ENCODE measurements at regions not wholly inside any gene's neighbourhood (a gene's known extent, or its start where the extent isn't known, plus 50 kb on each side); places are given as distances from the start of the nearest gene placed in this dataset.

GRCh38 chr3:166199491-166199890 lies 362.3 kb upstream of the BCHE start:
- H3K9me3 ChIP-seq (ENCODE audit: low read length) = no peaks in the 10 kb centered on the region
- H3K9ac ChIP-seq (ENCODE audit: low read length) = no peak overlapping the region
- H2AFZ ChIP-seq (ENCODE audit: low read depth, low read length) = no peak overlapping the region

GRCh38 chr3:166195808-166196207 lies 358.6 kb upstream of the BCHE start:
- Histone ChIP-seq H4K20me1 (ENCODE audit: insufficient read depth) (no peaks in the 10 kb centered on the region), H3K27me3 (ENCODE audit: insufficient read depth, low read depth, low read length) (no peaks in the 10 kb centered on the region), H3K27ac (ENCODE audit: low read length) (no peak overlapping the region), H3K4me2 (ENCODE audit: low read length) (no peak overlapping the region), H2AFZ (ENCODE audit: low read depth, low read length) (no peak overlapping the region), H3K9ac (ENCODE audit: low read length) (no peak overlapping the region), H3K4me3 (ENCODE audit: low read length) (no peak overlapping the region), H3K9me3 (ENCODE audit: low read length) (no peaks in the 10 kb centered on the region), H3K36me3 (ENCODE audit: insufficient read depth, low read length) (no peaks in the 10 kb centered on the region), H3K79me2 (replicated peaks; ENCODE audit: insufficient read depth, low read length) (no peaks in the 10 kb centered on the region), H3K9me2 (ENCODE audit: insufficient read depth, low read length) (no peaks in the 10 kb centered on the region), H3F3A (ENCODE audit: insufficient read depth, low read length, poor library complexity, severe bottlenecking) (no peaks in the 10 kb centered on the region)
- TF ChIP-seq CTCF (IDR thresholded peaks at IDR 0.05; ENCODE audit: poor library complexity, severe bottlenecking) (no peak), SMC3 (conservative IDR thresholded peaks at IDR 0.05; ENCODE audit: poor library complexity) (no peak), EZH2 (IDR thresholded peaks at IDR 0.05; ENCODE audit: borderline replicate concordance, insufficient read depth, low read length, poor library complexity, severe bottlenecking) (no peak), TAF1 (IDR thresholded peaks at IDR 0.05; ENCODE audit: low read depth) (no peak), MXI1 (conservative IDR thresholded peaks at IDR 0.05; ENCODE audit: poor library complexity, severe bottlenecking) (no peak)

More at GRCh38 chr3:166199491-166199890, 362.3 kb upstream of the BCHE start:
- H3F3A ChIP-seq (ENCODE audit: insufficient read depth, low read length, poor library complexity, severe bottlenecking) = no peaks in the 10 kb centered on the region
- no peaks in the 10 kb centered on the region for H3K36me3 ChIP-seq (ENCODE audit: insufficient read depth, low read length)
- H3K9me2 ChIP-seq (ENCODE audit: insufficient read depth, low read length) = no peaks in the 10 kb centered on the region
- H3K4me2 ChIP-seq (ENCODE audit: low read length) = no peak overlapping the region
- H3K27me3 ChIP-seq (ENCODE audit: insufficient read depth, low read depth, low read length) = no peaks in the 10 kb centered on the region
- no peak for TF ChIP-seq POLR2AphosphoS5 (IDR thresholded peaks at IDR 0.05)
- TF ChIP-seq REST (IDR thresholded peaks at IDR 0.05; ENCODE audit: borderline replicate concordance) = no peak
- no peaks in the 10 kb centered on the region for H3K79me2 ChIP-seq (replicated peaks; ENCODE audit: insufficient read depth, low read length)
- H4K20me1 ChIP-seq (ENCODE audit: insufficient read depth) = no peaks in the 10 kb centered on the region
- H3K27ac ChIP-seq (ENCODE audit: low read length) = no peak overlapping the region
- H3K4me3 ChIP-seq (ENCODE audit: low read length) = no peak overlapping the region

- no peaks in the 10 kb centered on the region for H3K79me2 ChIP-seq (replicated peaks; ENCODE audit: insufficient read depth, low read length)
- no peaks in the 10 kb centered on the region for H3K27me3 ChIP-seq (ENCODE audit: insufficient read depth, low read depth, low read length)
- H3K4me2 ChIP-seq (ENCODE audit: low read length) = no peak overlapping the region
- H3K36me3 ChIP-seq (ENCODE audit: insufficient read depth, low read length) = no peaks in the 10 kb centered on the region
- no peak overlapping the region for H3K9ac ChIP-seq (ENCODE audit: low read length)
- no peak overlapping the region for H3K4me3 ChIP-seq (ENCODE audit: low read length)
- no peak overlapping the region for H2AFZ ChIP-seq (ENCODE audit: low read depth, low read length)
- TF ChIP-seq TAF1 (IDR thresholded peaks at IDR 0.05; ENCODE audit: low read depth) (no peak), SMC3 (conservative IDR thresholded peaks at IDR 0.05; ENCODE audit: poor library complexity) (no peak), POLR2AphosphoS5 (IDR thresholded peaks at IDR 0.05) (no peak), REST (IDR thresholded peaks at IDR 0.05; ENCODE audit: borderline replicate concordance) (no peak), EZH2 (IDR thresholded peaks at IDR 0.05; ENCODE audit: borderline replicate concordance, insufficient read depth, low read length, poor library complexity, severe bottlenecking) (no peak), MXI1 (conservative IDR thresholded peaks at IDR 0.05; ENCODE audit: poor library complexity, severe bottlenecking) (no peak), CTCF (IDR thresholded peaks at IDR 0.05; ENCODE audit: poor library complexity, severe bottlenecking) (no peak), RAD21 (conservative IDR thresholded peaks at IDR 0.05) (no peak), EP300 (conservative IDR thresholded peaks at IDR 0.05; ENCODE audit: poor library complexity, severe bottlenecking) (no peak)
- no peak overlapping the region for H3K27ac ChIP-seq (ENCODE audit: low read length)
- no peaks in the 10 kb centered on the region for H3K9me2 ChIP-seq (ENCODE audit: insufficient read depth, low read length)
- H3F3A ChIP-seq (ENCODE audit: insufficient read depth, low read length, poor library complexity, severe bottlenecking) = no peaks in the 10 kb centered on the region
- no peaks in the 10 kb centered on the region for H4K20me1 ChIP-seq (ENCODE audit: insufficient read depth)
- H3K9me3 ChIP-seq (ENCODE audit: low read length) = no peaks in the 10 kb centered on the region
These were observed 354.2 kb upstream of the BCHE start for GRCh38 chr3:166191411-166191810.

All from neural cell (in vitro differentiated cells).